ENCODE measurements at regions not wholly inside any gene's neighbourhood (a gene's known extent, or its start where the extent isn't known, plus 50 kb on each side); places are given as distances from the start of the nearest gene placed in this dataset.
"Not testable (repeated sequence)": the region's sequence is repeated elsewhere in the genome, so short reads cannot be mapped to it uniquely, and the experiment has no call there.

- H3K27ac ChIP-seq = no peak overlapping the region
- TF ChIP-seq ZFX (IDR thresholded peaks at IDR 0.05; ENCODE audit: borderline replicate concordance) = no peak
- TF ChIP-seq, protein P1, sequence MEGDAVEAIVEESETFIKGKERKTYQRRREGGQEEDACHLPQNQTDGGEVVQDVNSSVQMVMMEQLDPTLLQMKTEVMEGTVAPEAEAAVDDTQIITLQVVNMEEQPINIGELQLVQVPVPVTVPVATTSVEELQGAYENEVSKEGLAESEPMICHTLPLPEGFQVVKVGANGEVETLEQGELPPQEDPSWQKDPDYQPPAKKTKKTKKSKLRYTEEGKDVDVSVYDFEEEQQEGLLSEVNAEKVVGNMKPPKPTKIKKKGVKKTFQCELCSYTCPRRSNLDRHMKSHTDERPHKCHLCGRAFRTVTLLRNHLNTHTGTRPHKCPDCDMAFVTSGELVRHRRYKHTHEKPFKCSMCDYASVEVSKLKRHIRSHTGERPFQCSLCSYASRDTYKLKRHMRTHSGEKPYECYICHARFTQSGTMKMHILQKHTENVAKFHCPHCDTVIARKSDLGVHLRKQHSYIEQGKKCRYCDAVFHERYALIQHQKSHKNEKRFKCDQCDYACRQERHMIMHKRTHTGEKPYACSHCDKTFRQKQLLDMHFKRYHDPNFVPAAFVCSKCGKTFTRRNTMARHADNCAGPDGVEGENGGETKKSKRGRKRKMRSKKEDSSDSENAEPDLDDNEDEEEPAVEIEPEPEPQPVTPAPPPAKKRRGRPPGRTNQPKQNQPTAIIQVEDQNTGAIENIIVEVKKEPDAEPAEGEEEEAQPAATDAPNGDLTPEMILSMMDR (IDR thresholded peaks at IDR 0.05) = no peak
Observed at GRCh38 chr6:126886106-126886505, 232.4 kb upstream of the RSPO3 start.

DNA sequence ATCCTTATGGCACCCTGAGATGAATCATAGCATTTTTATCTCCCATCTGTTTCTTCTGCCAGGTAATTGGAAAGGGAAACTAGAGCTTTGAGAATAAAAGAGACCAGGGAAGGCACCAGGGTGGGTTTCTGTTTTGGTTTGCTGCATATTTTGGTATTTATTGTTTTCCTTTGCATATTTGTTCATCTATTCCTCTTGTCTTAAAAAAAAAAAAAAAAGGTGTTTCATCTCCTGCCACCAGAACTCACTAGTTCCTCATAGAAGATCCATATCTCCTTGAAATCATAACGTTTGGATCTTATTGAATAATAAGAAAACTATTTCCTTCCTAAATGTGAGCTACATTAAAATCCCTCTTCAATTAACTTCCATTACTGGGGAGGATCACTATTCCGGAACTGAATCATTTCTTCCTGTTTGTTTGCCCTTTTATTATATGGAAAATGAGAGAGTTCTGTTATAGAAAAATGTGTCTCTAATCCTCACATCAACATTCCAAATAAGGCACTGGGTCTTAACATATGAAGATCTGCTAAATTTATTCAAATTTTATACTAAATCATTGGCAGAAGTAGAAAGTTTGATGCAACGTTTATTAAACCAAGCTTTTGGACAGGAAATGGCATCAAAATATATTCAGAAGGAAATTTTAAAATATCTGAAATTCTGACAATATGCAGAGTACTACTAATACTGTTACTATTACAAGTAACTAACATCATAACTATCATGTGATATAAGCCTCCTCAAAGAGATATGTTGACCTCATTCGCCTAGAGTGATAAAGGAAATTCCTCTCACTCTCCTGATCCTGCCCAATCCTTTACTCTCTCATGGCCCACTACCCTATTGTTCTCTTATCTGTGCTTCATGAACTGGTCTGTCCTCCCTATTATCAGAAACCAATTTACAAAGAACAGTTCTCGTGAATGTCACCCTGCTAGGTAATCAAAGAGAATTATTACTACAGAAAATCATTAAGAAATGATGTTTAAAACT, 229.4 kb upstream of the RSPO3 start:
- no peak overlapping the region for H3K27ac ChIP-seq
- TF ChIP-seq ZFX (IDR thresholded peaks at IDR 0.05; ENCODE audit: borderline replicate concordance) = no peak
- TF ChIP-seq, protein P1 (IDR thresholded peaks at IDR 0.05) = no peak

DNA sequence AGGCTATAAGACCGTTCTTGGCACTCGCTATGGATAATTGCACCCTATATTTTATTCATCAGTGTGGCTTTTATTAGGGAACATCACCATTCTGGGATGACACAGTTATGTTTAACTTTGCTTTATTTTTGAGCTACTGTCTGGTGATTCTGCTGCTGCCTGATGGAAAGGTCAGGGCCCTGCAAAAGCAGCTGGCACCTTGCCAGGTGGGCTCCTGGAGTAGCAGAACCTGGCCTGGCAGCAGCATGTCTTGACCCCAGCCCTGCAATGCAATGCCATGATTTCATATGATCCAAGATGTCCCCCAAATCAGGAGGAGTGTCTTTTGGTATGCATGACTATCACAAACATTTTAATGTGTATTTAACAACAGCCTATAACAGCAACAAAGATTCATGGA, 228.4 kb upstream of the RSPO3 start:
- H3K27ac ChIP-seq = no peak overlapping the region
- TF ChIP-seq ZFX (IDR thresholded peaks at IDR 0.05; ENCODE audit: borderline replicate concordance) = no peak
- TF ChIP-seq, protein P1 (IDR thresholded peaks at IDR 0.05) = no peak

DNA sequence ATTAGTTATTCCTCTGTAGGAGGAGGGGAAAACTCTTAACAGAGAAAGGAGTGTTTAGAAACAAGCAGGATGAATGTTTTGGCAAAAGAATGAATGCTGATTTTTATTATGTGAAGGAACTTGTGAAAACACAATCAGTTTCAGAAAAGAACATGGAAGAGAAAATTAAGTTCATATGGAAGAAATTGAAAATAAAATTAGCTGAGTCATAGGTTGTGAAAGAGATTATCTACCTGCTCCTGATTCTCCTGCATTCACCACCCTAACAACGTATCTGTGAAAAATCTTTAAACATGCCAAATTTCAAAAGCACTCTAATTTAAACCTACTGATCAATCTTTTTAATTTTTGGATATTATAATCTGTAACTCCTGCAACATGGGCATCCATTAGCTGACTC, 227.3 kb upstream of the RSPO3 start:
- TF ChIP-seq ZFX (IDR thresholded peaks at IDR 0.05; ENCODE audit: borderline replicate concordance) = no peak
- TF ChIP-seq, protein P1 (IDR thresholded peaks at IDR 0.05) = no peak
- no peak overlapping the region for H3K27ac ChIP-seq

GRCh38 chr6:126892869-126893268, 225.6 kb upstream of the RSPO3 start:
- not testable (repeated sequence) for H3K27ac ChIP-seq

GRCh38 chr6:126897758-126898157, 220.7 kb upstream of the RSPO3 start:
- TF ChIP-seq, protein P1 (IDR thresholded peaks at IDR 0.05) = no peak
- TF ChIP-seq ZFX (IDR thresholded peaks at IDR 0.05; ENCODE audit: borderline replicate concordance) = no peak
- no peak overlapping the region for H3K27ac ChIP-seq

DNA sequence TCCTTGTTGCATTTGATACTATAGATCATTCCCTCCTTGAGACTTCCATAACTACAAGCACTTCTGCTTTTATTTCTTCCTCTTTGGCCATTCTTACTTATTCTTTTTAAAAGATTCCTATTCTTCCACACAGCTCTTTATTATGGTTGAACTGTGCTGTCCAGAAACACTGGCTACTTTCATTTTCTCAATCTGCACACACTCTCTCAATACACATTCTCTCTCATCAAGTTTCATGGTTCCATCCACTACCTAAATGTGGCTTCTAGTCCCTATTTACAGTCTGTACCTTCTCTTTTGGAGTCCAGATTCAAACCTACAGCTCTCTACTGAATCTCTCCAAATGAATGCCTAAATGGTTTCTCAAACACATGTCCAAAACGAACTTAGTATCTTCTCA, 214.3 kb upstream of the RSPO3 start:
- TF ChIP-seq ZFX (IDR thresholded peaks at IDR 0.05; ENCODE audit: borderline replicate concordance) = no peak
- TF ChIP-seq, protein P1 (IDR thresholded peaks at IDR 0.05) = no peak
- H3K27ac ChIP-seq = no peak overlapping the region
